HG03280 (cell line): ENCODE measurements at regions not wholly inside any gene's neighbourhood (a gene's known extent, or its start where the extent isn't known, plus 50 kb on each side); places are given as distances from the start of the nearest gene placed in this dataset.

ENCODE experiments used
- ATAC-seq: cut with Tn5 transposase; IDR thresholded peaks from one replicate; pipeline ENCODE4 v1.9.1; 2021; ENCODE audit warnings: mild to moderate bottlenecking, moderate library complexity; ENCODE audit not compliant: unreplicated experiment

GRCh38 chr13:91169321-91170050 lies 178.0 kb upstream of the MIR17HG start:
- ATAC-seq = no peak

GRCh38 chr13:91172160-91172559 lies 175.3 kb upstream of the MIR17HG start:
- ATAC-seq = no peak

- no peak for ATAC-seq
These were observed 172.5 kb upstream of the MIR17HG start for GRCh38 chr13:91174886-91175501.

- no peak for ATAC-seq
These were observed 169.4 kb upstream of the MIR17HG start for GRCh38 chr13:91178099-91178498.

GRCh38 chr13:91181892-91182291 lies 165.6 kb upstream of the MIR17HG start:
- no peak for ATAC-seq

GRCh38 chr13:91184244-91184926 lies 163.1 kb upstream of the MIR17HG start:
- no peak for ATAC-seq

- ATAC-seq = no peak
These were observed 162.1 kb upstream of the MIR17HG start for GRCh38 chr13:91185294-91185863.

- no peak for ATAC-seq
These were observed 160.0 kb upstream of the MIR17HG start for GRCh38 chr13:91187522-91187921.

- ATAC-seq = no peak
These were observed 158.0 kb upstream of the MIR17HG start for GRCh38 chr13:91189506-91189905.

- ATAC-seq = no peak
These were observed 154.1 kb upstream of the MIR17HG start for GRCh38 chr13:91193358-91193757.

- no peak for ATAC-seq
These were observed 151.7 kb upstream of the MIR17HG start for GRCh38 chr13:91195789-91196188.

- no peak for ATAC-seq
These were observed 150.5 kb upstream of the MIR17HG start for GRCh38 chr13:91196958-91197357.

GRCh38 chr13:91199866-91200265 lies 147.6 kb upstream of the MIR17HG start:
- no peak for ATAC-seq

GRCh38 chr13:91200486-91200885 lies 147.0 kb upstream of the MIR17HG start:
- no peak for ATAC-seq

- no peak for ATAC-seq
These were observed 144.1 kb upstream of the MIR17HG start for GRCh38 chr13:91203430-91203829.

- ATAC-seq = no peak
These were observed 140.2 kb upstream of the MIR17HG start for GRCh38 chr13:91207261-91207660.

GRCh38 chr13:91211510-91211909 lies 136.0 kb upstream of the MIR17HG start:
- ATAC-seq = no peak

GRCh38 chr13:91212231-91212630 lies 135.3 kb upstream of the MIR17HG start:
- no peak for ATAC-seq

- ATAC-seq = no peak
These were observed 133.5 kb upstream of the MIR17HG start for GRCh38 chr13:91214031-91214430.

- ATAC-seq = no peak
These were observed 130.4 kb upstream of the MIR17HG start for GRCh38 chr13:91216928-91217700.

GRCh38 chr13:91219201-91219600 lies 128.3 kb upstream of the MIR17HG start:
- ATAC-seq = no peak
